GM19025 (cell line): ENCODE measurements at regions not wholly inside any gene's neighbourhood (a gene's known extent, or its start where the extent isn't known, plus 50 kb on each side); places are given as distances from the start of the nearest gene placed in this dataset.
"Not testable (repeated sequence)": the region's sequence is repeated elsewhere in the genome, so short reads cannot be mapped to it uniquely, and the experiment has no call there.

Experiments
- ATAC-seq: cut with Tn5 transposase; IDR thresholded peaks from one replicate; pipeline ENCODE4 v1.9.1; 2021; ENCODE audit warnings: mild to moderate bottlenecking, low read depth, moderate library complexity; ENCODE audit not compliant: unreplicated experiment

DNA sequence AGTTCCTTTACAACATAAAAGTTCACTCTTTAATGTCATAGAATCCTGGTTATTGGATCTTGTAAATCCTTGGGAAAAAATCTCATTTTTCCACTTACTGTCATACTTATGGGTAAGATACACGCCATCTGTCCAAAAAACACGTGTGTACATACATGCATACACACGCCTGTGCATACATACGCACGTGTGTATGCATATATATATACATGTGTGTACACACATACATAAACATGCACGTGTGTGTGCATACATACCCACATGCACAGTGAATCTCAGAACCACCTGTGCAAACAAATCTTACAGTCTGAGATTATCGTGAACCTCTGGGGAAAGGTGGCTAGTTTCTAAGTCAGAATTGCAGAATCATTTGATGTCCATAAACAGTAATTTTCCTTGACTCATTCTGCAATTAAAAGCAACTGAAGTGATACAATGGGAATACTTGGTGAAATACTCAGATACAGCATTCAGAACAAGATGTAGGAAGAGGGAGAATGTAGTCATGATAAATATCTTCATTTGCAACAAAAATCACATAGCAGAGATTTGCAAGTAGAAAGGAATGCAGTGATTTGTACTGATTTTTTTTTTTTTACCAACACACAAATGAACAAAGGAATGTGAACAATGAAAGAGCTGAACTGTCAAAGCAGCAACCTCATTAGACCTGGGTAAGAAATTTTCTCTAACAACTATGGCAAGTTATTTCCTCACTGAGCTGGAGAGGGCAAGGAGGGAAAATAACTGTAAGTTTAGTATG is 160.6 kb upstream of the POU1F1 start:
- no peak for ATAC-seq

DNA sequence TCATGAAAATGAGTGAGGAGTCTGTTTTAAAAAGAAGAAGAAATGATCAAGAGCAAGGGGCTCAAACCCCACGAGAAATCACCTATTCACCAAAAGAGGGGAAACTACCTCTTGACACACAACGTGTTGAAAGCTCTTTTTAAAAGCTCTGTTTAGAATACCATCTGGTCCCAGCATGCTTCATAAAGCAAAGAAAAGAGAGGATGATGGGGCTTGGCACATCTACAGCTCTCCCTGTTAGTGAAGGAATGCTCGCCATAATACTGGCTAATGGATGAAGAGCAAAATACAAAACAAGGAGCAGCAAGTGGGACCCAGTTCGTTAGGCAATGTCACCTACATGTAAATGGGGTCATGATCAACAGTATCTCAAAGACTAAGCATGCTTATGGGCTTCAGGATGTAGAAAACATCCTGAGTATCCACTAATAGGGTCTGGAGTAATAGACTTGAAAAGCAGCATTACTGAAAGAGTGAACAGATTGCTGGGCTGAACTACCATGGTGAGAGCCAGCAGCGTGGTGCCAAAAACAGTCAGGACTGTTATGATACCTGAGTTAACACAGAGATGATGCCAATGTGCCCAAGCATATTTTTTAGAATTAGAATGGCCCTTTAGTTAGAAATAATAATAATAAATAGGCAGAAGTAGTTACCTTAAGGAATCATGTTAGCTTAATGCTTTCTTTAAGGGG is 159.7 kb upstream of the POU1F1 start:
- ATAC-seq, result no peak

DNA sequence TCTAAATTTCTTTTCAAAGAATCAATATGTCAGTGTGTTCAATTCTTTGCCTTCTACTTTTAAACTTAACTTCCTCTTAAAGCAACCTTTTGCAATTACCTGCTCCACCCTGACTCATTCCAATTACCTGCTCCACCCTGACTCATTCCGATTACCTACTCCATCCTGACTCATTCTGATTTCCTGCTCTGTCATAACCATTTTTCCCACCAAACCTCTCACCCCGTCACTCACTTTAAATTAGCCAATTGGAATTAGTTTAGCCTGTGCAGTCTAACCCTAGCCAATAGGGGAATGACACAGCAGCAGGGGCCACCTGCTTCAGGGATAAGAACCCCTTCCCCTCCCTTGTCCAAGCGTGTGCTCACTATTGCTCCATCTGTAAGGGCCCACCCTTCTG is 157.1 kb upstream of the POU1F1 start:
- not testable (repeated sequence) for ATAC-seq

DNA sequence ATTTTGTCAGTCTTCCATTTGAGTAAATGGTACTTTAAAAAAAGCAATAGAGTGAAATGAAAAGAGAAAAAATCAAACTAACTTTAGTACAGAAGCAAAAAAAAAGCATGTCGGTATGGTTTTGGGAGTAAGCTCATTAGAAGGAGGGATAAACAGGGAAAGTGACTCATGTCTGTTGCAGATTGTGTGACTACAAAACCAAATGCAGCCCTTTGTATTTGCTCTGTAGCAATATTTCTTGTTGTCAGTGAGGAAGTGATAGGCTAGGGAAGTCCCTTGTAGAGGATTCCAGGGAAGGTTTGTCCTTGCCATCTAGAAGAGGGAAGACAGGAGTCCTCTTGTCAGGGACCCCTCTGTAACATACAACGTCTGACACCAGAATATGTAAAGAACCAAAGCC is 150.5 kb upstream of the POU1F1 start:
- no peak for ATAC-seq

DNA sequence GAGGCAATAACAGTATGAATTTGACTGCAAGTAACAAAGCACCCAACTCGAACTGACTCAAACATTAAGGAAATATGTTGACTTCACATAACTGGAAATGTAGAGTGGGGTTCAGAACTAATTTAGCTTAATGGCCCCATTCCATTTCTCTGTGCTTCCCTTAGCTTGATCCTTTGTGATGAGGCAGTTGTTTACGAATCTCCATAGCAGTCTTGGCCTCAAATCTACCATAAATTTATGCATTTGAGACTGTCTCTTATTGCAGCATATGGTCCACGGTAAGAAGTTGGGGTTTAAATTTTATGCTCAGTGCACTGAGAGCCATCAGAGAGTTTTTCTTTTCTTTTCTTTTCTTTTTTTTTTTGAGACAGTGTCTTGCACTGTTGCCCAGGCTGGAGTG is 148.7 kb upstream of the POU1F1 start:
- no peak for ATAC-seq

DNA sequence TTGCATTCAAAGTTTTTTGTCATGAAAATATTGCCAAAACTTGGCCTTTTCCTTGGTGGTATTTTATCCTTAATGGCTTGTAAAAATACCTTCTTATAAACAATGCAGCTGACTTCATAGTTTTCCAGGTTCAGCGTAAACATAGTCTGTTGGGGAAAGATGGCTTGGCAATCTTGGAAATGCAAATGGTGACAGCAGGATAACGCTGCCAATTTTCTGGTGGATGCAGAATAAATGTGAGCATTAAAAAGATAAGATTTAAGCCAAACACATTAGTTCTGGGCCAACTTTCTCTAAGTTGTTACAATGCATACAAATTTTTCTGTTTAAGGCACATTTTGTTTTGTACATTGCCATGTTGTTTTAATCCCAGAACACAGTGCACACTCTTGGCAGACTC is 147.0 kb upstream of the POU1F1 start:
- no peak for ATAC-seq

DNA sequence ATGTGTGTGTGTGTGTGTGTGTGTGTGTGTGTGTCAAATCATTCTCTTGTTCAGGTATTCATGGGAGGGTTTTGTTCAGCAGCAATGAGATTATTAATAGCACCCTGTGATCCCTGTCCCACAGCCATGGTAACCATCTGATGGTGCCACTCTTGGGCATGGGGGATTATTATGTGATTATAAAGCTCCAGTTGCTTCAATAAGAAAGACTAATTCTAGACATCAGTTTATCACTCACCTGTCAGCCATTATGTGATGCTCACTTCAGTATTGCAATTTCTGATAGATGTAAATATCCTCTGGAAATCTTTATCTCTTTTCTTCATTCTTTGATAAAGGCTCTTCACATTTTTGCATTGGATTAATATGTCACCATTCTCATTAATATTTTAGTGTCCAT is 145.9 kb upstream of the POU1F1 start:
- ATAC-seq, result no peak

DNA sequence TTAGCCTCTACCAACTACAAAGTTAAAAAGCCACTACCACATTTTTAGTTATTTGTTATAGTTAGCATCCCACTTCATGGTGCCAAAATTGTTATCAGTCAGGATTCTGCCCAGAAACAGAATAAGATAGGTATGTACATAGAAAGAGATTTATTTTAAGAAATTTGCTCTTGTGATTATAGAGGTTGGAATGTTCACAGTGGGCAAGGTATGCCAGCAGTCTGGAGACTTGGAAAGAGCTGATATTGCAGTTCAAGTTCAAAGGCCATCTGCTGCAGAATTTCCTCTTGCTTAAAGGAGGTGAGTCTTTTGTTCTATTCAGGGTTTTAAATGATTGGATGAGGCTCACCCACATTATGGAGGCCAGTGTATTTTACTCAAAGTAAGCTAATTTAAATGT is 143.8 kb upstream of the POU1F1 start:
- ATAC-seq, result no peak

DNA sequence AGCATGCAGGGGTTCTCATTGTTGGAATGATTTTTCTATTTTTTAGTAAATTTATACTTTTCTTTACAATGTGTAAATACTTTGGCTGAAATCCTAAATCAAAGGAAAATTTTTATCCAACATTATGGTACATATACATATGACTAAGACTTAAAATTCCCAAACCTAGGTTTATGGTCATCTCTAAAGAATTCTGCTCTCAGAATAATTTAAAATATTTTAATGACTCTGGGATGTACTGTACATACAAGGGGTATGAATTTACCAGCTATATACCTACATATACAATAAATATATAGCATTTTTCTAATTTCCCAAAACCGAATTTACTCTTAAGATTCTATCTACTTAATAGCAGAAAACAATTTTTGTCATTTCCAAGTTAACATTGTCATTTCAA is 137.9 kb upstream of the POU1F1 start:
- ATAC-seq, result no peak

DNA sequence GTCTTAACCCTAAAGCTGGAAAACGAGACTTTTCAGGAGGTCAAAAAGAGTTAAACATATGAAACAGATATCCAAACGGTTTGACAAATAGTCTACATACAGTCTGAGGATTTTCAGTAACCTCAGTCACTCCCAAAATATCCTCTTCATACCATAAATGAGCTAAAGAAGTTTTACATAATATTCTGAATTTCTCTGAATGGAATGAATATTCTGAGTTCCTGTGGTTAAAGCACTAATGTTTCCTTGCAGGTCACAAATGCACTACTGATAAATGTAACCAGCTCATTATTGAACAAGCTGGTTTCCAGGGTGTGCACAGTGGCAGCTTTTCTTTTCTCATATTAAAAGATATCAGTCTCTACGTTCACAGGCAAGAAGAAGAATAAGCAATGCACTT is 137.4 kb upstream of the POU1F1 start:
- ATAC-seq, result no peak

DNA sequence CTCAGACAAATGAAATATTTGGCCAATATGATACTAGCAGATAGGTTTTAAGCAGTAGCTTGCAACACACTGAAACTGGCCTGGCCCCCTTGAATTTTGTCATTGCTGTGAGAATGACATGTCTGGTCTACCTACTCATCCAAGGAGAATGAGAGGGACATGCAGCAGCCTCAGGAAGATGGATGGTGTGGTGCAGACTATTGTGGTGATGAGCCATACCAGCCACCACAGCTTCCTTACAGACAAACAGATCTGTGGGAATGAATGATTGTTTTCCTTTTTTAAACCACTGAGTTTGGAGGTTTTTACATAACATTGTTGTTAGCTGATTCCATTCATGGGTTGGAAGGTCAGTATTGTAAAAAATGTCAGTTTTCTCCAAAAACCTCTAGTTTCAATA is 133.7 kb upstream of the POU1F1 start:
- ATAC-seq, result no peak

DNA sequence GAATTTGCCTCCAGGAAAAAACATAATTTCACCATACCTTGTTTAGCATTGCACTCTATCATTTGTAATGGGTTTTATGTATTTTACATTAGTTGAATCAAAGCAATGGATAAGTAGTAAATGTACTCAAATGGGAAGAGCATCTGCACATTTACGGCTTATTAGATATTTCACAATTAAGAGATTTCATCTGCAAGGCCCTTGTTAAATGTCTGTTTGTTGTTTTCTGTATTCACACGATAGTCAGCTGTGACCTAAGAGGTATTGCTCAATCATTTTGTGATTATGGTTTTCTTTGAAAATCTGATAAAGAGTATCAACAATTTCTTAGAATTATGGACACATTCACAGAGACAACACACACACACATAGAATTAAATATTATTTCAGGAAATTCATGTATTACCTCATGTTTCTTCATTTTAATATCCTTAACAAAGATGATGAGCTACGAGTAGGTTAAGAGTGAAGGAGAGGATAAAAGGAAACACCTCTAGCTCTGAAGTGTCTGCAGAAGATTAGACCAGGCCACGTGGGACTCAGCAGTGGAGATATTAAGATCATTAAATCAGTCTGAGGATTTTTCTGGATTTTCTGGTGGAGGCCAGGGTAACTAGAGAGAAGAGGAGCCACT is 121.9 kb upstream of the POU1F1 start:
- no peak for ATAC-seq

DNA sequence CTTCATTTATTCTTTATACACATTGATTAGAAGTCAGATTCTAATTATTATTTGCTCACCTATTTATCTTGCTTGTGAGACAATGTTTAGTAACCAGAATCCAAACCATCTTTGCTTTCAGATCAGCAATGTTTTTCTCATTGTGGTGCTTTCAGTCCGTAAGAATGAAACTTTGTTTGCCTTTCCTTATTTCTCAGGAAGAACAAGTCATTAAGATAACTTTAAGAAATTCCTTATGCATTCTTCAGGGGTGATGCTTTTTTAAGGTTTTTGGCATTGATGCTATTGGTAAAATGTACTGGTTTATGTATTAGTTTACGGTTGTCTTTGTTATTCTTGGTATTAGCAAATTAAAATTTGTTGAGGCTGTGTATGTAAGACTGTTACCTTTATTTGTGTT is 120.8 kb upstream of the POU1F1 start:
- ATAC-seq, result no peak

DNA sequence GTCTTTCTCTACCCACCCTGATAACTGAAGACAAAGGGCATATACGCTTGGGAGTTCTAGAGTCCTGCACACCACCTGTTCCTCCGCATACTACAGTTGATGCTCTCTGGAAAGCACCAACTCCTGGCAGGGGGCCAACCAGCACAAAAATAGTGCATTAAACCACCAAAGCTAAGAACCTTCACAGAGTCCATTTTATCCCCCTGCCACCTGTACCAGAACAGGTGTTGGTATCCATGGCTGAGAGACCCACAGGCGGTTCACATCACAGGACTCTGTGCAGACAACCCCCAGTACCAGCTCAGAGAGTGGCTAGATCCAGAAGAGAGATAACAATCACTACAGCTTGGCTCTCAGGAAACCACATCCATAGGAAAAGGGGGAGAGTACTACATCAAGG is 114.4 kb upstream of the POU1F1 start:
- no peak for ATAC-seq

DNA sequence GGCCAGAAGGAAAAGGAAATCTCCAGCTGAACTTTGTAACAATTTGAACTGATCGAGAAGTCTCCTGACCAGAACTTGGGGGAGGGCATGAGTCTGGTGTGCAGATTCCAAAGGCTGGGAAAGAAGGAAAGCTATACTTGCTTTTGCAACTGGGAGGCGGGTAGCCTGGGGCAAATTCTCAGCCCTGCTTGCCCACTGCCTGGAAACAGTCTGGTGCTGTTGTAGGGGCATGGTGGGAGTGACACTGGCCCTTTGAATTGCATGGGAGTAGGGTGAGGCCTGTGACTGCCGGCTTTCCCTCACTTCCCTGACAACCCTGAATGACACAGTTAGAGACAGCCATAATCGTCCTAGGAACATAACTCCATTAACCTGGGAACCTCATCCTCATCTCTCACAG is 114.0 kb upstream of the POU1F1 start:
- no peak for ATAC-seq

DNA sequence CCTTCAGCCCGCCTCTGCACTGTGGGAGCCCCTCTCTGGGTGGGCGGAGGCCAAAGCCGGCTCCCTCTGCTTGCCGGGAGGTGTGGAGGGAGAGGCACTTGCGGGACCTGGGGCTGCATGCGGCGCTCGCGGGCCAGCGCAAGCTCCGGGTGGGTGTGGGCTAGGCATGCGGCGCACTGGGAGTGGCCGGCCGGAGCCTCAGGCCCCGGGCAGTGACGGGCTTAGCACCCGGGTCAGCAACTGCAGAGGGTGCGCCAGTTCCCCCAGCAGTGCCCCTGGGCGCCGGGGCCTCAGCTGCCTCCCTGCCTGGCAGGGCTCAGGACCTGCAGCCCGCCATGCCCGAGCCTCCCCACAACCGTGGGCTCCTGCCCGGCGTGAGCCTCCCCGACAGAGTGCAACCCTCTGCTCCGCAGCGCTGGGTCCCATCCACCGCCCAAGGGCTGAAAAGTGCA is 98.9 kb upstream of the POU1F1 start:
- ATAC-seq, result no peak

DNA sequence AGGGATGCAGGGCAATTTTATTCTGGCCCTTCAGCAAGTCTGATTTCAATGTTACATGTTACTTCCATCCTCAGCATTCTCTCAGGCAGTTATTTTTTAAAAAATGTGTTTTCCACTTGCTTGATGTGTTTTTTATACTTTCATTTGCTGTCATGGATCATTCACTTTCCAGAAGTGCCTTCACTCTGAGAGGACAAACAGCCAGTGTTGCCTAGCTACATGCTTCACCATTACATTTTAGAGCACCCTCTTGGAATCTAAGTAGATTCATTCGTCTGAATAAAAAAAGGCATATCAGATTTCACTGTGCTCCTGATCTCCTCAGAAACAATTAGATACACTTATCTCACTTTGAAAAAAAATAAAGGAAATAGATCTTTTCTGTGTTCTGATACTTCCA is 93.6 kb upstream of the POU1F1 start:
- no peak for ATAC-seq

DNA sequence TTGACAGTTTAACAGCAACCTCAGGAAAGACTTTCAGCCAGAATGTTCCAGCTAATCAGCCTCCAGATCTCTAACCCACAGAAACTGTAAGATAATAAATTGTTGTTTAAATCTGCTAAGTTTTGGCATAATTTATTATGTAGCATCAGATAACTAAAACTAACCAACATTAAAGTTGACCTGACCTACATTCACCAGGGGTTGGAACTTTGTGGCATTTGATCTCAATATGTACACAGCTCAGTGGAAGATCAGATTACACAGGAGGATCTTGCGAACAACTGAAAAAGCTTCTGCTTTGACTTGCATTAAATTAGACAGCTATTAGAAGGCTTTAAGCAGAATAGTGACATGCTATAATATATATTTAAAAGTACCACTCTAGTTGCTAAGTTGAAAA is 91.4 kb upstream of the POU1F1 start:
- ATAC-seq, result no peak

DNA sequence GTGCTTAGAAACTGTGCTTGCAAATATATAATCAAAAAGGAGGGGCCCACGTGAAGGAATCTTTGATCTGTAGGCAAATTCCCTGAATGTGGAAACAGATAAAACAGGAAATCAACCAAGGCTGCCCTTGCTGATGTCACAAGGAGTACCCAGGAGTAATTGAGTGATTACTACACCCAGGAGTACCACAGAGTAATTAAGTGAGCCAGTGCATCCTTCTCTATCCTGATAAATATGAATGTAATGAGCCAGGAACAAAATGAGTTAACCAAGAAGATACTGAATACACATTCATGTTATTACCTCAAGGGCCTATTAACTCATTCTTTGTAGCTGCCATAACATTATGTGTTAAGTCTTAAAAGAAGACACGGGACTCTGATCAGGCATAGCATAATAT is 87.3 kb upstream of the POU1F1 start:
- ATAC-seq, result no peak

DNA sequence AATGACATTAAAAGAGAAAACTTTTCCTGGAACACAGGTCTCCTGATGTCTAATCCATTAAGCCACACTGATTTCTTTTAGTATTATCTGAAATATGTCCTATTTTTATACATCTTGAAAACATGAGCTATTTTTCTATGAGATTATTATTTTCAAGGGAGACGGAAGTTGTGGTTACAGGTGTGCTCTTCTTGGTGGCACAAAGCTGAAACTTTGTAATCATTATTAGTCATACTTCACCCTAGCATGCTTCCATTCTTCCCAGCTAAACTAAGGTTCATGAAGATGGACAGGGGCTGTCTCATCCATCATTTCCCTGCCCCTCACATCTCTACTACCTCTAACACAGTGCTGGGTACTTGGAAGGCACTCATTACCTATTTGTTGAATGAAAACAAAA is 85.6 kb upstream of the POU1F1 start:
- ATAC-seq, result no peak

DNA sequence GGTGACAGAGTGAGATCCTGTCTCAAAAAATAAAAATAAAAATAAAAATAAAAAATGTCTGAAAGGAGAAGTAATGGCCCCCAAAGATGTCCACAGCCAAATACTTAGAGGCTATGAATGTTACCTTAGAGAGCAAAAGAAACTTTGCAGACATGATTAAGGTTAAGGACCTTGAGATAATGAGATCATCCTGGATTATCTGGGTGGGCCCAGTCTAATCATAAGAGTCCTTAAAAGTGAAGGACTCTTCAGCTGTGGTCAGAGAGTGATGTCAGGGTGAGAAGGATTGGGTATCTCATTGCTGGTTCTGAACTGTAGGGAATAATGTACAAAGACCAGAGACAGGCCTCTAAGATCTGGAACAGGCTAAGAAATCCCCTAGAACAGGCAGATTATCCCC is 84.9 kb upstream of the POU1F1 start:
- ATAC-seq, result no peak

DNA sequence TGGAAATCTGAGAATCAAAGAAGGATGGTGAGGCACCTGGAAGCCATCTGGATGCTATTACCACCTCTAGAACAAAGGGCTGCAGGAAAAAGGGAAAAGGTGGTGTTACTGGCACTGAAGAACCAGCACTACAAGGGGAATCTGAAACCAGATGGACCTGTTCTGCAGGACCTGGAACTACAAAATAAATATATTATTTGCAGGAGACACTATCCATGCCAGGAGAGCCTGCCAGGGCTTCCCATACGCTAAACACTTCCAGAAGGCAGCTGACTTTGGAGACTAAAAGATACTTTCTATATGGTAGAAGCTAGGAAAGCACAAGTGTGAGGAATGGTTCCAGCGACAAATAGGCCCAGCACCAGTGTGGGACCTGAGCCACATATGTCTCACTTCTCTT is 83.4 kb upstream of the POU1F1 start:
- no peak for ATAC-seq
